GM12878 (cell line): ENCODE measurements at regions not wholly inside any gene's neighbourhood (a gene's known extent, or its start where the extent isn't known, plus 50 kb on each side); places are given as distances from the start of the nearest gene placed in this dataset.
A peak's percentile ranks its signal among the peaks of the same experiment; 100 is the strongest.

ENCODE experiments used
- ATAC-seq: fragments of 200-7000 bp; cut with Tn5 transposase; 3 replicates; pipeline ENCODE4 v1.9.1; 2020; ENCODE audit warnings: mild to moderate bottlenecking, moderate library complexity
- BruUV-seq: library from RNA; stranded (reverse); fragments of 400-500 nt; replicated peaks from 2 replicates; lab custom pipeline; 2021; lab: Mats Ljungman, UMichigan
- CTCF ChIA-PET: fragments of 300-600 bp; sonication (Branson Sonifier 250); formaldehyde crosslinking; extraction: SDS; loops from one replicate; lab custom pipeline; 2021; ENCODE audit warnings: inconsistent platforms; lab: Yijun Ruan, JAX
- POLR2A ChIA-PET: fragments of 350-600 bp; formaldehyde crosslinking; extraction: SDS; loops from one replicate; lab custom pipeline; 2021; ENCODE audit warnings: inconsistent platforms; lab: Charles Lee
- RAD21 ChIA-PET: fragments of 300-600 bp; sonication (Branson Sonifier 250); formaldehyde crosslinking; loops from one replicate; lab custom pipeline; 2023; ENCODE audit warnings: antibody characterized with exemption; ENCODE audit not compliant: unreplicated experiment; lab: Charles Lee
- SMC1A ChIA-PET: fragments of 300-600 bp; sonication (Branson Sonifier 250); formaldehyde crosslinking; loops from one replicate; lab custom pipeline; 2023; ENCODE audit not compliant: unreplicated experiment, uncharacterized antibody; lab: Charles Lee
- DNase-seq: peaks from one replicate; pipeline ENCODE4 v3.0.0-alpha.2; 2011; ENCODE audit warnings: low read depth, low spot score
- FAIRE-seq: peaks from 3 replicates; lab custom pipeline; 2011; peaks lifted over from hg19 to GRCh38; lab: Jason Lieb, UNC
- H2AFZ ChIP-seq: 2 replicates; pipeline ENCODE4 v1.6.0; 2011; ENCODE audit warnings: low read depth, low read length, control low read depth; ENCODE audit not compliant: control insufficient read depth
- H3K27ac ChIP-seq: 2 replicates; pipeline ENCODE4 v1.5.1; 2011; ENCODE audit warnings: control low read depth; ENCODE audit not compliant: control insufficient read depth, insufficient read depth
- H3K27me3 ChIP-seq, 2 experiments: replicated peaks in 1 of 2; 2 replicates each; pipeline versions ENCODE4 v1.6.0 to v1.6.1; 2011; ENCODE audit warnings: low read length in 1 of 2; ENCODE audit not compliant: control insufficient read depth in 2 of 2, insufficient read depth in 2 of 2
- H3K36me3 ChIP-seq, 2 experiments: 2 replicates each; pipeline ENCODE4 v1.5.1; 2011; ENCODE audit warnings: low read length in 1 of 2; ENCODE audit not compliant: control insufficient read depth in 2 of 2, insufficient read depth in 2 of 2
- H3K4me1 ChIP-seq: 2 replicates; pipeline ENCODE4 v1.6.1; 2011; ENCODE audit warnings: mild to moderate bottlenecking, low read length, moderate library complexity, mixed read lengths; ENCODE audit not compliant: control insufficient read depth, insufficient read depth
- H3K4me2 ChIP-seq: 2 replicates; pipeline ENCODE4 v1.6.0; 2011; ENCODE audit warnings: control low read depth; ENCODE audit not compliant: control insufficient read depth, insufficient read depth
- H3K4me3 ChIP-seq: fragments of 200-600 bp; sonication (generic); 2 replicates; pipeline ENCODE4 v1.5.1; 2016
- H3K79me2 ChIP-seq: 2 replicates; pipeline ENCODE4 v1.6.0; 2011; ENCODE audit warnings: low read length; ENCODE audit not compliant: control insufficient read depth, insufficient read depth
- H3K9ac ChIP-seq: 2 replicates; pipeline ENCODE4 v1.8.0; 2011; ENCODE audit warnings: low read length, control low read depth, mixed read lengths; ENCODE audit not compliant: control insufficient read depth, insufficient read depth
- H3K9me3 ChIP-seq: replicated peaks from 3 replicates; pipeline ENCODE4 v1.5.1; 2011; ENCODE audit warnings: mild to moderate bottlenecking, low read length; ENCODE audit not compliant: control insufficient read depth, insufficient read depth
- H4K20me1 ChIP-seq: 2 replicates; pipeline ENCODE4 v1.6.0; 2011; ENCODE audit not compliant: control insufficient read depth, insufficient read depth
- LARP7 ChIP-seq: fragments of 450-650 bp; IDR thresholded peaks from 2 replicates; pipeline ENCODE4 v1.6.1; 2017; ENCODE audit warnings: mild to moderate bottlenecking
- NBN ChIP-seq: fragments of 450-650 bp; IDR thresholded peaks from 2 replicates; pipeline ENCODE4 v1.6.1; 2016
- NFYB ChIP-seq: IDR thresholded peaks from 2 replicates; pipeline ENCODE4 v1.6.1; 2011; ENCODE audit warnings: low read depth, mild to moderate bottlenecking, low read length, improper control_type of control experiment, moderate library complexity; ENCODE audit not compliant: insufficient read depth
- RUNX3 ChIP-seq: IDR thresholded peaks from 2 replicates; pipeline ENCODE4 v1.6.1; 2012; ENCODE audit warnings: low read length, inconsistent platforms
- STAT3 ChIP-seq: IDR thresholded peaks from 2 replicates; pipeline ENCODE4 v1.6.1; 2011; ENCODE audit warnings: low read depth, low read length, improper control_type of control experiment
- WGBS: methylation state at CpG from one replicate; pipeline ENCODE4 v1.1.6; 2016; ENCODE audit warnings: low lambda C conversion rate; ENCODE audit not compliant: insufficient replicate concordance, insufficient coverage; ENCODE audit errors: missing lambda C conversion rate; 5-methylcytosine and 5-hydroxymethylcytosine counted together
- in situ Hi-C: fragments of 300-500 bp; cut with MboI; formaldehyde crosslinking; loops from 9 replicates; pipeline ENCODE4 v1.14.3; 2018; ENCODE audit warnings: mixed read lengths
- intact Hi-C: fragments of 100-400 bp; cut with micrococcal nuclease; formaldehyde crosslinking; loops from one replicate; pipeline ENCODE4 v1.14.2; 2022; ENCODE audit not compliant: unreplicated experiment
- TF ChIP-seq, protein P1 (sequence below): fragments of 150-350 bp; IDR thresholded peaks from 2 replicates; pipeline ENCODE4 v1.6.1; 2014; ENCODE audit warnings: mild to moderate bottlenecking, low read depth, low read length

GRCh38 chr12:102722147-102722546, 194.9 kb downstream of the PAH start:
- RAD21 ChIA-PET, result interaction anchor here (1.0 to 3.1 kb wide), 3 partner anchors 8 to 18 kb away, joined by 3 to 14 read pairs (median 3); no protein-coding TSS in a partner anchor
- CTCF ChIA-PET, result interaction anchor here (0.6 to 2.2 kb wide), 3 partner anchors 17 to 447 kb away, joined by 3 to 12 read pairs (median 4); no protein-coding TSS in a partner anchor
- POLR2A ChIA-PET, result interaction anchor here (1.0 to 1.4 kb wide), 2 partner anchors 13 to 16 kb away, joined by 3 to 4 read pairs; no protein-coding TSS in a partner anchor
- H3K79me2 ChIP-seq, result no peaks in the 10 kb centered on the region
- no peaks in the 10 kb centered on the region for H3K27me3 ChIP-seq
- H3K36me3 ChIP-seq, result no peaks in the 10 kb centered on the region
- no peak overlapping the region for H3K27ac ChIP-seq
- FAIRE-seq (no peak), ATAC-seq (no peak), DNase-seq (no peak)
- H3K4me2 ChIP-seq, result no peak overlapping the region
- no peak overlapping the region for H3K4me3 ChIP-seq
- in situ Hi-C loops (no loop called here), intact Hi-C loops (no loop called here)
- SMC1A ChIA-PET, result interaction anchor here (0.6 to 1.8 kb wide), 7 partner anchors 7 to 607 kb away, joined by 3 to 5 read pairs (median 4); no protein-coding TSS in a partner anchor
- no TSS peak for BruUV-seq
- TF ChIP-seq LARP7 (no peak), RUNX3 (0 out of 2 replicates have a peak, but pooled peaks have one; percentile 28)
- H3K9me3 ChIP-seq, result peaks cover 1% of the 10 kb centered on the region; the same call in 1 of the 3 replicates
- H3K9ac ChIP-seq, result no peak overlapping the region
- H2AFZ ChIP-seq, result no peak overlapping the region
- H4K20me1 ChIP-seq, result no peaks in the 10 kb centered on the region
- no peaks in the 10 kb centered on the region; the same call in 1 of the 2 replicates for H3K4me1 ChIP-seq
- WGBS, result 87% methylated on average over 2 of the region's 2 CpGs

- CTCF ChIA-PET, result no interaction called here
- ATAC-seq (no peak), FAIRE-seq (no peak), DNase-seq (no peak)
- H2AFZ ChIP-seq, result no peak overlapping the region
- TF ChIP-seq, protein P1, sequence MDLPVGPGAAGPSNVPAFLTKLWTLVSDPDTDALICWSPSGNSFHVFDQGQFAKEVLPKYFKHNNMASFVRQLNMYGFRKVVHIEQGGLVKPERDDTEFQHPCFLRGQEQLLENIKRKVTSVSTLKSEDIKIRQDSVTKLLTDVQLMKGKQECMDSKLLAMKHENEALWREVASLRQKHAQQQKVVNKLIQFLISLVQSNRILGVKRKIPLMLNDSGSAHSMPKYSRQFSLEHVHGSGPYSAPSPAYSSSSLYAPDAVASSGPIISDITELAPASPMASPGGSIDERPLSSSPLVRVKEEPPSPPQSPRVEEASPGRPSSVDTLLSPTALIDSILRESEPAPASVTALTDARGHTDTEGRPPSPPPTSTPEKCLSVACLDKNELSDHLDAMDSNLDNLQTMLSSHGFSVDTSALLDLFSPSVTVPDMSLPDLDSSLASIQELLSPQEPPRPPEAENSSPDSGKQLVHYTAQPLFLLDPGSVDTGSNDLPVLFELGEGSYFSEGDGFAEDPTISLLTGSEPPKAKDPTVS, result no peak
- TF ChIP-seq NFYB (no peak), NBN (no peak), STAT3 (no peak)
- WGBS, result 67% methylated on average over 3 of the region's 3 CpGs
- no peak overlapping the region for H3K4me2 ChIP-seq
- RAD21 ChIA-PET, result no interaction called here
- no peak overlapping the region for H3K27ac ChIP-seq
- H3K36me3 ChIP-seq, result no peaks in the 10 kb centered on the region
- H3K27me3 ChIP-seq, result no peaks in the 10 kb centered on the region
- in situ Hi-C loops (no loop called here), intact Hi-C loops (no loop called here)
- H3K9me3 ChIP-seq, result no peaks in the 10 kb centered on the region
- no peaks in the 10 kb centered on the region for H3K79me2 ChIP-seq
- POLR2A ChIA-PET, result no interaction called here
- H3K4me3 ChIP-seq, result no peak overlapping the region
- BruUV-seq, result no TSS peak
- H3K4me1 ChIP-seq, result no peaks in the 10 kb centered on the region
- SMC1A ChIA-PET, result no interaction called here
- no peak overlapping the region for H3K9ac ChIP-seq
- no peaks in the 10 kb centered on the region for H4K20me1 ChIP-seq
These were observed 208.9 kb downstream of the PAH start for GRCh38 chr12:102708108-102708507.
